Stimulated activated CD4-positive, alpha-beta T cell treated with anti-CD3 and anti-CD28 coated beads, Interleukin-1b, Interleukin-23, amount 100 ng/mL, for 4 hours (primary cell): ENCODE measurements at regions not wholly inside any gene's neighbourhood (a gene's known extent, or its start where the extent isn't known, plus 50 kb on each side); places are given as distances from the start of the nearest gene placed in this dataset.

ENCODE experiments used
- DNase-seq, 2 donors: peaks; one replicate each; pipeline ENCODE4 v3.0.0-alpha.2; 2020; ENCODE audit warnings: low read depth in 2 of 2

GRCh38 chr21:28537371-28538079 is 455.2 kb downstream of the LTN1 start:
- no peak for DNase-seq

GRCh38 chr21:28532446-28532845 is 460.2 kb downstream of the LTN1 start:
- DNase-seq, result no peak

GRCh38 chr21:28523367-28523766 is 469.3 kb downstream of the LTN1 start:
- no peak for DNase-seq

GRCh38 chr21:28522014-28522799 is 470.5 kb downstream of the LTN1 start:
- DNase-seq, result no peak

GRCh38 chr21:28518630-28519029 is 474.0 kb downstream of the LTN1 start:
- DNase-seq, result no peak

- peak; percentile 17 to 40 for DNase-seq
Observed at GRCh38 chr21:28516991-28517592, 475.6 kb downstream of the LTN1 start.

GRCh38 chr21:28516021-28516420 is 476.7 kb downstream of the LTN1 start:
- no peak for DNase-seq

- DNase-seq, result no peak
Observed at GRCh38 chr21:28513428-28513827, 479.2 kb downstream of the LTN1 start.

GRCh38 chr21:28509031-28509430 is 483.6 kb downstream of the LTN1 start:
- DNase-seq, result no peak

- no peak for DNase-seq
Observed at GRCh38 chr21:28508126-28508525, 484.6 kb downstream of the LTN1 start.

GRCh38 chr21:28496517-28496916 is 496.2 kb downstream of the LTN1 start:
- no peak for DNase-seq

GRCh38 chr21:28492127-28492526 is 500.6 kb downstream of the LTN1 start:
- DNase-seq, result no peak

GRCh38 chr21:28489821-28490350 is 502.8 kb downstream of the LTN1 start:
- DNase-seq, result no peak

GRCh38 chr21:28489162-28489561 is 503.5 kb downstream of the LTN1 start:
- DNase-seq, result no peak

GRCh38 chr21:28487455-28488070 is 505.1 kb downstream of the LTN1 start:
- DNase-seq, result no peak

- DNase-seq, result no peak
Observed at GRCh38 chr21:28485301-28486022, 507.2 kb downstream of the LTN1 start.

- DNase-seq, result no peak
Observed at GRCh38 chr21:28483301-28484035, 509.2 kb downstream of the LTN1 start.

- DNase-seq, result no peak
Observed at GRCh38 chr21:28482657-28483056, 510.0 kb downstream of the LTN1 start.

GRCh38 chr21:28480470-28480869 is 512.2 kb downstream of the LTN1 start:
- no peak for DNase-seq

- DNase-seq, result no peak
Observed at GRCh38 chr21:28473530-28474220, 519.0 kb downstream of the LTN1 start.
